Activated CD4-positive, alpha-beta T cell treated with anti-CD3 and anti-CD28 coated beads, Interleukin-2, amount 50 U/mL, for 4 hours (primary cell): ENCODE measurements at regions not wholly inside any gene's neighbourhood (a gene's known extent, or its start where the extent isn't known, plus 50 kb on each side); places are given as distances from the start of the nearest gene placed in this dataset.
"Not testable (repeated sequence)": the region's sequence is repeated elsewhere in the genome, so short reads cannot be mapped to it uniquely, and the experiment has no call there.

Source experiments
- DNase-seq, 2 experiments: peaks; one replicate each; pipeline ENCODE4 v3.0.0-alpha.2; 2020

- DNase-seq = no peak
Measured at GRCh38 chr6:103720393-103720792, 1139.3 kb downstream of the HACE1 start.

GRCh38 chr6:103719545-103719944, 1140.2 kb downstream of the HACE1 start:
- DNase-seq = no peak

GRCh38 chr6:103715269-103715668, 1144.5 kb downstream of the HACE1 start:
- no peak for DNase-seq

- not testable (repeated sequence) for DNase-seq
Measured at GRCh38 chr6:103709236-103709635, 1150.5 kb downstream of the HACE1 start.

GRCh38 chr6:103707596-103708325, 1152.0 kb downstream of the HACE1 start:
- no peak for DNase-seq

- DNase-seq = no peak
Measured at GRCh38 chr6:103699769-103700168, 1160.0 kb downstream of the HACE1 start.

GRCh38 chr6:103687430-103687829, 1172.3 kb downstream of the HACE1 start:
- DNase-seq = no peak

- DNase-seq = no peak
Measured at GRCh38 chr6:103680116-103680515, 1179.6 kb downstream of the HACE1 start.

- DNase-seq = no peak
Measured at GRCh38 chr6:103677290-103677689, 1182.4 kb downstream of the HACE1 start.

GRCh38 chr6:103675807-103676406, 1183.8 kb downstream of the HACE1 start:
- DNase-seq = no peak

GRCh38 chr6:103674790-103675189, 1184.9 kb downstream of the HACE1 start:
- DNase-seq = no peak

GRCh38 chr6:103672169-103672568, 1187.5 kb downstream of the HACE1 start:
- DNase-seq = no peak

- DNase-seq = no peak
Measured at GRCh38 chr6:103629613-103630012, 1230.1 kb downstream of the HACE1 start.

- DNase-seq = no peak
Measured at GRCh38 chr6:103617642-103618041, 1242.1 kb downstream of the HACE1 start.

- no peak for DNase-seq
Measured at GRCh38 chr6:103587722-103588121, 1272.0 kb downstream of the HACE1 start.

GRCh38 chr6:103578115-103578514, 1281.6 kb downstream of the HACE1 start:
- no peak for DNase-seq

- no peak for DNase-seq
Measured at GRCh38 chr6:103570431-103570830, 1289.3 kb downstream of the HACE1 start.

- no peak for DNase-seq
Measured at GRCh38 chr6:103554911-103555310, 1304.8 kb downstream of the HACE1 start.

- DNase-seq = no peak
Measured at GRCh38 chr6:103538381-103538780, 1321.3 kb downstream of the HACE1 start.

GRCh38 chr6:103534814-103535213, 1324.9 kb downstream of the HACE1 start:
- no peak for DNase-seq

- no peak for DNase-seq
Measured at GRCh38 chr6:103534095-103534494, 1325.6 kb downstream of the HACE1 start.

GRCh38 chr6:103522045-103522444, 1337.7 kb downstream of the HACE1 start:
- no peak for DNase-seq

GRCh38 chr6:103516336-103516735, 1343.4 kb downstream of the HACE1 start:
- DNase-seq = no peak

GRCh38 chr6:103507052-103507451, 1352.7 kb downstream of the HACE1 start:
- no peak for DNase-seq

GRCh38 chr6:103505155-103505518, 1354.6 kb downstream of the HACE1 start:
- no peak for DNase-seq
